ENCODE measurements at regions not wholly inside any gene's neighbourhood (a gene's known extent, or its start where the extent isn't known, plus 50 kb on each side); places are given as distances from the start of the nearest gene placed in this dataset.

DNA sequence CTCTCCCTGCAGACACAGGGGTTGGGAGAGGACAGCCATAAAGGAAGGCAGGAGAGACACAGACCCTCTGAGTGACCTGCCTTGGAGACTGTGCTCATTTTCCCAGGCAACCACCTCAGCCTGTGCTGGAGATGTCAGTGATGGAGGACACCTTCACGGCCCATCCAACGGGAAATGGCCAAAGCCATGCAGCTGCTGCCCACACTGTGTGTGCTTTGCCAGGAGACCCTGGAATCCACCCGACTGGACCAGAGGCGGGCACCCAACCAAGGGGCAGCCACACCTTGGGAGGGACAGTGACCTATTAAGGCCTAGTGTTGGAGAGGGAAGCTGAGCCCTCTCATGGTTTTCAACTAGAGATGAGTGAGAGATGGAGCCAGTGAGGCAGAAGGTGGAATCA, 192.5 kb downstream of the SMAD2 start:
- H2AK5ac ChIP-seq (ENCODE audit: low read depth, low read length) = no peak overlapping the region
- in situ Hi-C loops (cut with MboI; ENCODE audit: low sequenced_read_pairs) = no loop called here
- no peaks in the 10 kb centered on the region for H3K79me1 ChIP-seq (ENCODE audit: low read depth in 1 of 2, low read length in 2 of 2)
- no peak overlapping the region for H2AFZ ChIP-seq (replicated peaks; ENCODE audit: low read length, poor library complexity)
- H3K23ac ChIP-seq (ENCODE audit: low read depth, low read length) = no peak overlapping the region
- no peaks in the 10 kb centered on the region for H3K4me1 ChIP-seq (ENCODE audit: control insufficient read depth, insufficient read depth, low read length)
- H3K4me2 ChIP-seq (ENCODE audit: low read depth, low read length) = no peak overlapping the region
- H2BK120ac ChIP-seq (ENCODE audit: low read depth, low read length) = no peak overlapping the region
- H3K27me3 ChIP-seq (ENCODE audit: control insufficient read depth, insufficient read depth, low read length) = no peaks in the 10 kb centered on the region; the same call in none of the 2 replicates
- no peak for ATAC-seq (ENCODE audit: low read depth)
- no peak overlapping the region for H4K91ac ChIP-seq (ENCODE audit: insufficient read depth, low read depth, low read length)
- ChIA-PET CTCF (interaction anchor here (1.7 kb wide), 1 partner anchor 11 kb away, joined by 5 read pairs; no protein-coding TSS in a partner anchor), POLR2A (ENCODE audit: unreplicated experiment) (no interaction called here)
- TF ChIP-seq POLR2A (IDR thresholded peaks at IDR 0.05; ENCODE audit: low read depth, low read length) (no peak), BHLHE40 (IDR thresholded peaks at IDR 0.05; ENCODE audit: low read depth, low read length) (no peak), RFX5 (IDR thresholded peaks at IDR 0.05; ENCODE audit: low read depth, low read length) (no peak), MAZ (IDR thresholded peaks at IDR 0.05; ENCODE audit: borderline replicate concordance, low read depth, low read length) (no peak), RCOR1 (IDR thresholded peaks at IDR 0.05; ENCODE audit: insufficient replicate concordance, low read length) (no peak), USF2 (IDR thresholded peaks at IDR 0.05; ENCODE audit: low read depth, low read length) (no peak), CHD1 (IDR thresholded peaks at IDR 0.05; ENCODE audit: low read depth, low read length) (no peak)
- TF ChIP-seq, protein P1, sequence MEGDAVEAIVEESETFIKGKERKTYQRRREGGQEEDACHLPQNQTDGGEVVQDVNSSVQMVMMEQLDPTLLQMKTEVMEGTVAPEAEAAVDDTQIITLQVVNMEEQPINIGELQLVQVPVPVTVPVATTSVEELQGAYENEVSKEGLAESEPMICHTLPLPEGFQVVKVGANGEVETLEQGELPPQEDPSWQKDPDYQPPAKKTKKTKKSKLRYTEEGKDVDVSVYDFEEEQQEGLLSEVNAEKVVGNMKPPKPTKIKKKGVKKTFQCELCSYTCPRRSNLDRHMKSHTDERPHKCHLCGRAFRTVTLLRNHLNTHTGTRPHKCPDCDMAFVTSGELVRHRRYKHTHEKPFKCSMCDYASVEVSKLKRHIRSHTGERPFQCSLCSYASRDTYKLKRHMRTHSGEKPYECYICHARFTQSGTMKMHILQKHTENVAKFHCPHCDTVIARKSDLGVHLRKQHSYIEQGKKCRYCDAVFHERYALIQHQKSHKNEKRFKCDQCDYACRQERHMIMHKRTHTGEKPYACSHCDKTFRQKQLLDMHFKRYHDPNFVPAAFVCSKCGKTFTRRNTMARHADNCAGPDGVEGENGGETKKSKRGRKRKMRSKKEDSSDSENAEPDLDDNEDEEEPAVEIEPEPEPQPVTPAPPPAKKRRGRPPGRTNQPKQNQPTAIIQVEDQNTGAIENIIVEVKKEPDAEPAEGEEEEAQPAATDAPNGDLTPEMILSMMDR (conservative IDR thresholded peaks at IDR 0.05; ENCODE audit: low read depth, low read length) = no peak
- TF ChIP-seq, protein P2, sequence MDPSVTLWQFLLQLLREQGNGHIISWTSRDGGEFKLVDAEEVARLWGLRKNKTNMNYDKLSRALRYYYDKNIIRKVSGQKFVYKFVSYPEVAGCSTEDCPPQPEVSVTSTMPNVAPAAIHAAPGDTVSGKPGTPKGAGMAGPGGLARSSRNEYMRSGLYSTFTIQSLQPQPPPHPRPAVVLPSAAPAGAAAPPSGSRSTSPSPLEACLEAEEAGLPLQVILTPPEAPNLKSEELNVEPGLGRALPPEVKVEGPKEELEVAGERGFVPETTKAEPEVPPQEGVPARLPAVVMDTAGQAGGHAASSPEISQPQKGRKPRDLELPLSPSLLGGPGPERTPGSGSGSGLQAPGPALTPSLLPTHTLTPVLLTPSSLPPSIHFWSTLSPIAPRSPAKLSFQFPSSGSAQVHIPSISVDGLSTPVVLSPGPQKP (IDR thresholded peaks at IDR 0.05; ENCODE audit: borderline replicate concordance, low read depth, low read length) = no peak
- H3K4me3 ChIP-seq (ENCODE audit: insufficient read depth, low read depth, low read length) = no peak overlapping the region
- H3K56ac ChIP-seq (ENCODE audit: extremely low read depth, insufficient read depth, low read length) = no peak overlapping the region
- H3K27ac ChIP-seq (ENCODE audit: insufficient read depth, low read length) = no peak overlapping the region
- H3K36me3 ChIP-seq (ENCODE audit: control insufficient read depth, insufficient read depth, low read length) = no peaks in the 10 kb centered on the region
- H4K20me1 ChIP-seq (ENCODE audit: insufficient read depth, low read length) = no peaks in the 10 kb centered on the region
- H2AK9ac ChIP-seq (replicated peaks; ENCODE audit: low read depth, low read length, poor library complexity) = no peak overlapping the region
- H2BK20ac ChIP-seq (ENCODE audit: low read depth, low read length) = no peak overlapping the region
- no peaks in the 10 kb centered on the region for H3K9me3 ChIP-seq (ENCODE audit: control insufficient read depth, insufficient read depth, low read length)
- intact Hi-C loops (cut with micrococcal nuclease) = no loop called here
- no peak overlapping the region for H2BK5ac ChIP-seq (ENCODE audit: low read depth, low read length, poor library complexity, severe bottlenecking)
- no peaks in the 10 kb centered on the region for H3K9me1 ChIP-seq (ENCODE audit: insufficient read depth, low read length)
- H3K4ac ChIP-seq (ENCODE audit: low read depth, low read length) = no peak overlapping the region
- dilution Hi-C loops (cut with HindIII; ENCODE audit: low sequenced_read_pairs, unreplicated experiment) = no loop called here
- DNase-seq = no peak
- 63% methylated on average over 2 of the region's 4 CpGs; no CpG with 5 or more reads in 1 of the 2 experiments for WGBS, 2 experiments (ENCODE audit: extremely low coverage in 2 of 2, insufficient read length in 1 of 2)
- H4K8ac ChIP-seq (ENCODE audit: low read depth in 2 of 2, low read length in 2 of 2) = no peak overlapping the region
- no TSS peak for BruUV-seq (replicated peaks)
- H4K5ac ChIP-seq (ENCODE audit: low read depth, low read length) = no peak overlapping the region
- no peak overlapping the region for H2BK15ac ChIP-seq (ENCODE audit: low read depth, low read length)
- H3K18ac ChIP-seq (ENCODE audit: low read depth, low read length) = no peak overlapping the region
- H3K9ac ChIP-seq (ENCODE audit: low read depth, low read length) = no peak overlapping the region
- no peak overlapping the region for H3K14ac ChIP-seq (replicated peaks; ENCODE audit: low read depth, low read length)
